SIG-M5 (cell line): ENCODE measurements at regions not wholly inside any gene's neighbourhood (a gene's known extent, or its start where the extent isn't known, plus 50 kb on each side); places are given as distances from the start of the nearest gene placed in this dataset.
"Not testable (repeated sequence)": the region's sequence is repeated elsewhere in the genome, so short reads cannot be mapped to it uniquely, and the experiment has no call there.

ENCODE experiments used
- DNase-seq: peaks from one replicate; lab custom pipeline; 2025; lab: John Stamatoyannopoulos, UW

DNA sequence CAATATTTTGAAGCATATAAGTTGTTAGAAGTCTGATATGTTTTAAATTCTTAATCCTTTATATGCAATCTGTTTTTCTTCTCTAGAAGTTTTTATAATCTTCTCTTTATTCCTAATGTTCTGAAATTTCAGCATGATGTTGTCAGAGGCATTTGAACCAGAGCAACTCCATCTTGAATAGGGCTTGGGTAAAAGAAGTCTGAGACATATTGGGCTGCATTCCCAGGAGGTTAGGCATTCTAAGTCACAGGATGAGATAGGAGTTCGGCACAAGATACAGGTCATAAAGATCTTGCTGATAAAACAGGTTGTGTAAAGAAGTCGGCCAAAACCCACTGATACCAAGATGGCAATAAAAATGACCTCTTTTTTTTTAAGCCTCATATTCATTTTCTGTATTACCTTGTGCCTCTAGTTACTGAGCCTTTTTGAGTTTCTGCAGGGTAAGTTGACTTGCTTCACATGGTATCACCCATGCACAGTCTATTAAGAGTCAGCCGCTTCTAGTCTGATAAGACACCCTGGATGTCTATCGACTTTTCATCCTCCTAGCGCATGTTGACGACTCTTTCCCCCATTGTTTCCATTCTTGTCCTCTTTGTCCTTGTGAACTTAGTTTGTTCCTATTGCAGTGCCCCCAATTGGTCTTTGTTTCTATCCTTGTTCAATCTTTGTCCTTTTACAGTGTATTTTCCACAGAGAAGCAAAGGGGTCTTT is 80.8 kb upstream of the RNU6-1 start:
- DNase-seq: no peak

DNA sequence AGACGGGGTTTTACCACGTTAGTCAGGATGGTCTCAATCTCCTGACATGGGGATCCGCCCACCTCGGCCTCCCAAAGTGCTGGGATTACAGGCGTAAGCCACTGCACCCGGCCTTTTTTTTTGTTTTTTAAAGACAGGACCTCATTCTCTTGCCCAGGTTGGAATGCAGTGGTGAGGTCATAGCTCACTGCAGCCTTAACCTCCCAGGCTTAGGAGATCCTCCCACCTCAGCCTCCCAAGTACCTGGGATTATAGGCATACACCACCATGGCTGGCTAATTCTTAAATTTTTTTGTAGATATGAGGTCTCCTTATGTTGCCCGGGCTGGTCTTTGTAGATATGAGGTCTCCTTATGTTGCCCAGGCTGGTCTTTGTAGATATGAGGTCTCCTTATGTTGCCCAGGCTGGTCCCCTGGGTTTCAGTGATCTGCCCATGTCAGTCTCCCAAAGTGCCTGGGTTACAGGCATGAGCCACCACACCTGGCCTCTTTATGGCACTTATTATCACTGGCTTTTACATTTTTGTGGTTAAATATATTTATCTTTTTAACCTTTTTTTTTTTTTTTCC is 82.3 kb upstream of the RNU6-1 start:
- DNase-seq: no peak

DNA sequence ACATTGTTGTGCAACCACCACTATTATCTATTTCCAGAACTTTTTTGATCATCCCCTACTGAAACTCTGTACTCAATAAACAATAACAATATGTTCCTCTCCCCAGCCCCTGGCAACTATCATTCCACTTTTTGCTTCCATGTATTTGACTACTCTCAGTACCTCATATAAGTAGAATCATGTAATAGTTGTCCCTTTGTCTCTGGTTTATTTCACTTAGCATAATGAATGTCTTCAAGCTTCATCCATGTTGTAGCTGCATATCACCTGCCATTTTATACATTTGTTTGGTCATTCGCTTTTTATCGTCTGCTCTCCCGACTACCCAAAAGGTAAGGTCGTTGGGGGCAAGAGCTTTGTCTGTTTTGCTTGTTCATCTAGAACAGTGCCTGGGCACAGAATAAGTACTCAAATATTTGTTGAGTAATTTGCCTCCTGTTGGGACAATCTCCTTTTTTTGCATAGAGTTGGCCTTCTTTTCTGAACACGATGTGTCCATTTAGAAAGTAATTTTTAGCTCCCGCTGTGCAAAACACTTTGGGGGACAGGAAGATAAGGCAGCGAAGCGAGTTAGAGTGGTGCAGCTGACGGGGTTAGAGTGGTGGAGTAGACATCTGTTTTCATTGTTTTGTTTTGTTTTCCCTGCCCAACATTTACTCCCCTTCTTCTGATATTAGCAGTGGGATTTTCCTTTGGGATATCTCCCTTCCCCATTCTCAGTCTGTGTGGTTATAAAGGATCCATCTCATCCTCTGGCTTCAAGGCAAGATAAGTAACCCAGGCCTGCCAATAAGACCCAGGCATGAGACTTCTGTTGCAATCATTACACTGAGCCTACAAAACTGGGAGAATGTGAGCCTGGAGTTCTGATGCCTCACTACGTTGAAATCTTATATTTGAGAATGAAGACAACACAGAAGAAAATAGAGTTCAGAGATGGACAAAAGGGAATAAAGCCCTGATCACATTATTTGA is 83.4 kb upstream of the RNU6-1 start:
- DNase-seq: no peak

DNA sequence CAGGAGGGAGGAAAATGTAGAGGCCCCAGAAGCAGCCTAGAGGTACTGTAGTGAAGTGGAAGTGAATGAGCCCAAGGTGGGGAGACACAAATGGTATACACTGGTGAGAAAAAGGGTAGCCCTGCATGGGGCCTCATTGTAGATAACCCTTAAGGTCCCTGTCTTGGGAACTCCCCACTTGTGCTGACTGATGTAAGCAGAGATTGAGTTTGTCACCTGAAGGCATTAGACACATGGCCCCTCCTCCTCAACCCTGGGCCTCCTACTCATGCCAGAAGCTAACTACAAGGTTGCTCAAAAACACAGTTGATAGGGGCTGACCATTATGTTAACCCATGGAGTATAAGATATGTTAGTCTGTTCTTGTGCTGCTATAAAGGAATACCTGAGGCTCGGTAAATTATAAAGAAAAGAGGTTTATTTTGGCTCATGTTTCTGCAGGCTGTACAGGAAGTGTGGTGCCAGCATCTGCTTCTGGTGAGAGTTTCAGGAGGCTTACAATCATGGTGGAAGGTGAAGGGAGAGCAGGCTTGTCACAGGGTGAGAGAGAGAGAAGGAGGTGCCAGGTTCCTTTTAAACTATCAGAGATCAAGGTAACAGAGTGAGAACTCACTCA is 84.6 kb upstream of the RNU6-1 start:
- DNase-seq: no peak

DNA sequence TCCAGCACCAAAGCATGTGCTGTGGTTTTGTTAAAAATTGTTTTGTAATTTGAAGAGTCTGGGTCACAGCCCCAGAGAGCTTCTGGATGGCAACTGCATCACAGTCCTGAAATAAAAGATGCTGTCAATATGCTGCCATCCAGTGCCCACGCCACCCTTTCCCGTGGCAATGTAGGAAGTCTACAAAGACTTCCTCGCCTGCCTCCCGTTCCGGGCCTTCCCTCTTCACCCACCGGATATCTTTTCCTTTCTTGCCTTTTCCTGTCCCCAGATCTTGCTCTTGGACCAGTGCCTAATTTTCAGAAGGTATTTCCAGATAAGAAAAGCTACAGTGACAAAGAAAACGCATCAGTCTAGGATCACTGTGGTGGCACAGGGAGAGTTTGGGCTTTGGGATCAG is 85.3 kb upstream of the RNU6-1 start:
- no peak for DNase-seq

DNA sequence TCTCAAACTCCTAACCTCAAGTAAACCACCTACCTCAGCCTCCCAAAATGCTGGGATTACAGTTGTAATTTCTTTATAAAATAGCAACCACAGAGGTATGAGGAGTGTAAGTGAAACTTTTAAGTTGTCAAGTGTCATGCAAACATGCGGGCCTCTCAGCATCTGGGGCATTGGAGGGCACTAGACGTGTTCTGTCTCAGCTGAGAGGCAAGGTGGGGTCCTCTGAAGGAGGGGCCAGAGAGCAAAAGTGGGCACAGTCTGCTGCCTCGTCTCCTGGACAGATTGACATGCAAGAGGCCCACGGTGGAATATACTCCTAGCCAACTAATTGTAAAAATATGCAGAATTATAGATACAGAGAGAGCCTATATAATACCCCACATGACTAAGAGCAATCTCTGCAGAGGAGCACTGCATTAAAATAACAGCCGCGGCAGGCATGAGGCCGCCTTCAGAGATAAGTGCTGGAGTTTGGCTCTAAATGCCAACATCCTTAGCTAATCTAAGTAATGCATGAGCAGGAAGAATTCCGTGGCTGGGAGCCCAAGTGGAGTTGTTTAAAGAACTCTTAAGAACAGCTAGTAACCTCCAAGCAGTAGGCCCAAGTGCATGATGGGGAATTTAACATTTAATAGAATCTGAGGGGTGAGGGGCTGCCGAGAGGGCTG is 87.8 kb upstream of the RNU6-1 start:
- no peak for DNase-seq

DNA sequence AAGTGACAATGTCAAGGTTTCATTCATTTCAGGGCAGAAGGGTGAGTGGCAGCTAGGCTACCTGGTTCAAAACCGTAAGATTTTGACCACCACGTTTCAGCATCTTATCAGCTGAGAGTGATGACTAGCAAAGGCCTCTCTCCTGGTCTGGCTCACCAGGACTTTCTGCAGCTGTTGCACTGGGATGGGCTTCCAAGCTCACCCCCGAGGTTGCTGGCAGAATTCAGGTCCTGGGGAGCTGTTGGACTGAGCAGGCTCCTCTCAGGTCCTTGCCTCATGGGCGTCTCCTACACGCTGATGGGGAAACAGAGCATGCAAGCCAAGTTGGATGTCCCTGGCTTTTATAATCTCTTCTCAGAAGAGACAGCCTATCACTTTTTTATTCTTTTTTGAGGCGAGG is 88.8 kb upstream of the RNU6-1 start:
- no peak for DNase-seq

DNA sequence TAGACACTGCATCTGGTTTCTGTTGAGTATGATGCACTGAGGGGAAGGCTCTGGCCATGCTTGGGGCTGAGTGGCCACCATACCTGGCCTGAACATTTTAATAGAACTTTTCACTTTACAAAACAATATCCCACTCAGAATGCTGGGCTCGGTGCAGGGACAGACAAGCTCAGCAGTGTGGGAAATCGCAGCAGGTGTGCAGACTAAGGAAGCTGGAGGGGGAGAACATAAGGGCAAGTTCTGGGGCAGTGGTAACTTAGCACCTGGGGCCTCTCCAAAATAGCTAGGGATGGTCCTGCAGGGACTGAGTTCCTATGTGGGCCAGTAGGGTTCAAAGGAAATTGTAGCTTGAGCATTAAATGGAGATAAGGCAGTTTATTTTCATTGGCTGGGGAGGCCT is 90.9 kb upstream of the RNU6-1 start:
- DNase-seq: no peak

DNA sequence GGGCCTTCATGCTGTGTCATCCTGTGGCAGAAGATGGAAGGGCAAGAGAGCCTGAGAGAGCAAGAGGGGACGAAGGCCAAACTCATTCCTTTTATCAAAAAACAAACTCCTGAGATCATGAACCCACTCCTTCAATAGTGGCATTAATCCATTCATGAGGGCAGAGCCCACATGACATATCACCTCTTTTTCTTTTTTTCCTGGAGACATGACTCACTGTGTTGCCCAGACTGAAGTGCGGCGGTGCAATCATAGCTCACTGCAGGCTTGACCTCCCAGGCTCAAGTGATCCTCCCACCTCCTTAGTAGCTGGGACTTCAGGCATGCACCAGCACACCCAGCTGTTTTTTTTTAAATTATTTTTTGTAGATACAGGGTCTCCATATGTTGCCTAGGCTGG is 92.0 kb upstream of the RNU6-1 start:
- no peak for DNase-seq

DNA sequence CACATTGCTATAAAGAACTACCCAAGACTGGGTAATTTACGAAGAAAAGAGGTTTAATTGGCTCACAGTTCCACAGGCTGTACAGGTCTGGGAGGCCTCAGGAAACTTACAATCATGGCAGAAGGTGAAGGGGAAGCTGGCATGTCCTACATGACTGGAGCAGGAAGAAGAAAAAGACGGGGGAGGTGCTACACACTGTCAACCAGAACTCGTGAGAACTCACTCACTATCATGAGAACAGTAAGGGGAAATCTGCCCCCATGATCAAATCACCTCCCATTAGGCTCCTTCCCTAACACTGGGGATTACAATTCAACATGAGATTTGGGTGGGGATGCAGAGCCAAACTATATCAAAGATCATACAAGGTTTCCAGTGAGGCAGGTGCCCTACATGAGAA is 94.3 kb upstream of the RNU6-1 start:
- not testable (repeated sequence) for DNase-seq

DNA sequence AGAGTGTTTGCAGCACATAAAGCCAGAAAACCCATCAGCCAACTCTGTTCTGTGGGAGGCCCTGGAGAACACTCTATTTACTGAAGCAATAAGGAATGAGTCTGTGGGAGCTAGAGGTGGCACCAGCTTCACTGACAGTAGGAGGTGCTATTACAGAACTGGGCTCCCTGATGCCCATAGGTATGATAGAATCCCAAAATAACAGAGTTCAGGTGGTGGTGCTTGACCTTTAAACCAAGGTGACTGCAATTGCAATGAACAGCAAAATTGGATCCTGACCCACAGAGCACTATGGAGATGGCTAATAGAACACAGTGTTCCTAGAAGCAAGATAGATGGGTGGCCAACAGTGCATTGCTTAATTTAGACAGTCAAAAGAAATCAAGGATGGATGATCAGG is 95.4 kb upstream of the RNU6-1 start:
- DNase-seq: no peak

DNA sequence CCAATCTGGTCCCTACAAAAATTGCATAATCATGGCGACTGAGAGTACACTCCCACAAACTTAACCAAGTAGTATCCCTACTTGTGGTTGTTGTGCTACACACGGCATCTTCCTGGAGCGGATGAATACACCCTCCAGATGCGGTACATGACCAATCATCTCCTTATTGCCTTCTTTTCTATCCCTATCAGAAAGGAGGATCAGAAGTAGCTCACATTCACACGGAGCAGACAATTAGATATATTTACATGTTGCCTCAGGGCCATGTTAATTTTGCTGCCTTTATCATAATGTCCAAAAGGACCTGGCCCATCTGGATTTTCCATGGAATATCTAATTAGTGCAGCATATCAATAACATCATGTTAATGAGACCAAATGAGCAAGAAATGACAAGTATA is 96.4 kb upstream of the RNU6-1 start:
- no peak for DNase-seq

DNA sequence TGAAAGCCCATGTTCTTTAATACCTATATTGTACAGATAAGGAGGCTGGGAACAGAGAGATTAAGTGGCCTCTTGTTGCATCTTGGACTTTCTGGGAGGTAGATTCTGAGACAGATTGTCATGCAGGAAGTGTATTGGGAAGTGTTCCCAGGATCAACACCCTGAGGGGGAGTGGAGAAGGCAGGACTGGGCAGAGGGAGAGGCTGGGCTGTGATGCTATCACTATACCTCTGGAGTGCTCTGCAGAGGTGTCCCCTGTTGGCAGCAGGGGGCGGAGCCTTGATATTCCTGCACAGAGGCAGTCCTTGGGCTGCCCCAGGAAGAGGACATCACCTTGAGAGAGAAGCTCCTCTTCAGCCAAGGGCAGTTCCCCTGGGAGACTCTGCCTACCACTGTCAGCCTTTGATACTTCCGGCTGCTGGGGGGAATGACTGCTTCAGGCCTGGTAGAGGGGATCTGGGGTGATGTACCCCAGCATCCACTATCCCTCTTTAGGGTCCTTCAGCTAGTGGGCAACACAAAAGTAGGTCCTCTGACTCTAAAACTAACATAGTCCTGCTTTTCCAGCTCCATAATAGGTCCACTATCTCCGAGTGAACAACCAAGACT is 97.4 kb upstream of the RNU6-1 start:
- no peak for DNase-seq

DNA sequence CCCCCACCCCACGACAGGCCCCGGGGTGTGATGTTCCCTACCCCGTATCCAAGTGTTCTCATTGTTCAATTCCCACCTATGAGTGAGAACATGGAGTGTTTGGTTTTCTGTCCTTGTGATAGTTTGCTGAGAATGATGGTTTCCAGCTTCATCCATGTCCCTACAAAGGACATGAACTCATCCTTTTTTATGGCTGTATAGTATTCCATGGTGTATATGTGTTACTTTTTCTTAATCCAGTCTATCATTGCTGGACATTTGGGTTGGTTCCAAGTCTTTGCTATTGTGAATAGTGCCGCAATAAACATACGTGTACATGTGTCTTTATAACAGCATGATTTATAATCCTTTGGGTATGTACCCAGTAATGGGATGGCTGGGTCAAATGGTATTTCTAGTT is 99.3 kb upstream of the RNU6-1 start:
- not testable (repeated sequence) for DNase-seq

DNA sequence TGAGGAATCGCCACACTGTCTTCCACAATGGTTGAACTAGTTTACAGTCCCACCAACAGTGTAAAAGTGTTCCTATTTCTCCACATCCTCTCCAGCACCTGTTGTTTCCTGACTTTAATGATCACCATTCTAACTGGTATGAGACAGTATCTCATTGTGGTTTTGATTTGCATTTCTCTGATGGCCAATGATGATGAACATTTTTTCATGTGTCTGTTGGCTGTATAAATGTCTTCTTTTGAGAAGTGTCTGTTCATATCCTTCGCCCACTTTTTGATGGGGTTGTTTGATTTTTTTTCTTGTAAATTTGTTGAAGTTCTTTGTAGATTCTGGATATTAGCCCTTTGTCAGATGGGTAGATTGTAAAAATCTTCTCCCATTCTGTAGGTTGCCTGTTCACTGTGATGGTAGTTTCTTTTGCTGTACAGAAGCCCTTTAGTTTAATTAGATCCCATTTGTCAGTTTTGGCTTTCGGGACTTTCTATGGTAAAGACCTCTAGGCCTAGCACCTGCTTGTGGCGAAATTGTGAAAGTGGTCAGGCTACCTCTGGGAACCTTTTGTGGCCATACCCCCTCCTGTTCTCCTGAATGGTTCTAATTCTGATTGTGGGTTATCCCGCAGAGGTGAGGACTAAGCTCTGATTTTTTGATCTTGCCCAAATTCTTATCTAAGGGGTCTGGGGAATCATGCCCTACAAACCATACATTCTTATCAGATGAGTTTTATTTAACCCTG is 99.9 kb upstream of the RNU6-1 start:
- not testable (repeated sequence) for DNase-seq

DNA sequence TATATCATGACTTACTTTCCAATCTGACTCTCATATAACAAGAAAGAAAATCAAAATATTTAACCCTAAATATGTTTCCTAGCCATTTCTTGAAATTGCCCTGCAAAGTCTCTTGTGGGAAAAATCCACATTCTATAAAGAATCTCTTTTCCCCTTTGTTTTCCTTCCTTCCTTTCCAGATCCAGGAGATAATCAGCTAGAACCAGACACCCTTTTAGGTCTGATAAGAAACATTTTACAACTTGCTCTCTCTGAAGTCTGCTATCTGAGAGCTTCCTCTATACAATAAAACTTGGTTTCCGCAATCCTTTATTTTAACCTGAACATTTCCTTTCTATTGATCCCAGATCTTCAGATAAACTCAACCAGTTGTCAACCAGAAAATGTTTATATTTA is 100.5 kb upstream of the RNU6-1 start:
- DNase-seq: no peak

DNA sequence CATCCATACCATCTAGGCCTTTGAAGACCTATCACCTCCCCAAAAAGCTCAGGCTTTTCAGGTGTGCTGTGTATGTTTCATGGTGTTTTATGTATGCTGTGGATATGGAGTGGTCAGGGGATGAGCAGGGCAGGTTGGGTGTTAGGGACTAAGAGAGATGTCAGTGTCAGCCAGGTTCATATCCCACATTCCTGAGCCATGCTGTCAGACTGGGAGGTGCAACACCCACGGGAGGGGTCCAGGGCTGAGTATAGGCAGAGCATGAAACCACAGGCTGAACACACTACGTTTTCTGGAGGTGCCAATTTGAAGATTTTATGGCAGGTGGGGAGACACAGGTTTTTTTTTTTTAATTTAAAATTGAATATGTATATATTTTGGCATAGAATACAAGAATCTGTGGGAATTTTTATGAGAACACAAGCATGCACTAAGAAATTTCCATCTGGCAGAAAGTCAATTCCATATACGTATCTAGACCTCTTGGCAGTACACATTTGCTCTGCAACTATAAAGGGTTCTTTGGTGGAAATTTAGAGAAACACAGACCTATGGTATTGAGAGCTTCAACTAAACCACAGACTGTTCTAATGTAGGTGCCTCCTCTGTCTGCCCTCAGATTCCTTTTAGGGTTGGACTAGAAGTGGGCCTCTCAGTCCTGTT is 101.9 kb upstream of the RNU6-1 start:
- no peak for DNase-seq

DNA sequence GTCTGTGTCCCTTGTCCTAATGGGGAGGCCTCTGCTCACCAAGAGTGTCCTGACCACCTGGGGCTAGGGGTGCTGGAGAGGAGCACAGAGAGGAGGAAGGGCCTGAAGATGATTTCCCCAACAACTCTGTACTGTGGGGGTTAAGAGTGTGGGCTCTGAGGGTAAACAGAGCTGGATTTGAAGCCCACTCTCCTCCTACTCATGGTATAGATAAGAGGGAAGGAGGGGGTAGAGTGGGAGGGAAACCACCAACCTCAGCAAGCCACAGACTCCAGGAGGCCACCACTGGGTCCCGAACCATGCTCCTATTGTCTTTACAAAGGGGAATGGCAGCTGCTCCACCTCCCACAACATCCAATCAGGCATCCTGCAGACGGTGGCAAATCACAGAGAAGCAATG is 103.6 kb upstream of the RNU6-1 start:
- no peak for DNase-seq

DNA sequence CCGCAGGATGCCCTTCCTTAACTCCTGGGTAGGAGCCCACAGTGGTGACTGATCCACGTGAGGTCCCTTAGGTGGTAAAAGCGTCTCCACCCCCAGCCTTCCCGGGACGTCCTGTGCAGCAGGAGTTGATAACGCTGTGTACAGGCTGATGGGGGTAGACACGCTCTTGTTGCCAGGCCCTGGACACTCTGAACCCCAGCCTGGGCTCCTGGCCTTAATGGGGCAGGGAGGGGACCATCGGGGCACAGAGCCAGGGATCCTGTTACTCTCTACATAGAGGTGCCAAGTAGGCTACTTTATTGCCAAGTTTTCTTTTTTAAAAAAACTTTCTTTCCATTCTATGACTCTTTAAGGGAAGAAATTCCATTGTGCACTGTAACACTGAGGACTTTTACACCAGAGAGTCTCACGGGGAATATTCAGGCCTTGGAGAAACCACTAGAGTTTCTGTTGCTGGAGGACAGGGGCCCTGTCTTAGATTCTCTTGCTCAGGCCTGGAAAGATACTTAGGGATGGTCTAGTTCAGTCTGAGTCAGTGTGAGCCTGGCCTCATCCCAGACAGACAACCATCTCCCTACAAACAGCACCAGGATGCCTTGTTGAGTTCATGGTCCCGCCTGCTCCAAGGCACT is 104.3 kb upstream of the RNU6-1 start:
- no peak for DNase-seq

DNA sequence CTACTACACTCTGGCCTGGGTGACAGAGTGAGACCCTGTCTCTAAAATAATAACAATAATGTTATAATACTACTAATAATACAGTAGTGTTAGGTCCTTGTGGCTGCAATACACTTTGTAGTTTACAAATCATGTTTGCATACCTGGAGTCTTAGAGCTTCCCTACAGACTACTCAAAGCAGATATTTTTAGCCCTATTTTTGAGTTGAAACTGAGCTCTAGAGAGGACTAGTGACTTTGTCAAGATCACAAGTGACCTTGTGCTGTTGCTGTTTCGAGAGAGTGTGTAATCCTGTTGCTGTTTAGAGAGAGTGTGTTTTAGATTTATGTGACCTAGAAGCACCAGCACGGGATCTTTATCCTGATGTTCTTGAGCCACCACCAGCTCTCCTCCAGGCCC is 105.3 kb upstream of the RNU6-1 start:
- no peak for DNase-seq
